Panc1 (cell line): ENCODE measurements at regions not wholly inside any gene's neighbourhood (a gene's known extent, or its start where the extent isn't known, plus 50 kb on each side); places are given as distances from the start of the nearest gene placed in this dataset.

Source experiments
- SIN3A ChIP-seq: IDR thresholded peaks from 2 replicates; pipeline ENCODE4 v1.6.1; 2012; ENCODE audit warnings: low read depth, mild to moderate bottlenecking, low read length, moderate library complexity, borderline replicate concordance; ENCODE audit not compliant: insufficient read depth
- TF ChIP-seq, protein P1 (sequence below): fragments of 450-650 bp; IDR thresholded peaks from 2 replicates; pipeline ENCODE4 v1.5.1; 2017; ENCODE audit warnings: mild to moderate bottlenecking
- TF ChIP-seq, protein P2 (sequence below), 2 experiments: IDR thresholded peaks; 2 replicates each; pipeline ENCODE4 v1.6.1; 2011 to 2012; ENCODE audit warnings: low read depth in 2 of 2, control low read depth in 1 of 2, low read length in 1 of 2, mild to moderate bottlenecking in 1 of 2, moderate library complexity in 1 of 2; ENCODE audit not compliant: insufficient read depth in 1 of 2

DNA sequence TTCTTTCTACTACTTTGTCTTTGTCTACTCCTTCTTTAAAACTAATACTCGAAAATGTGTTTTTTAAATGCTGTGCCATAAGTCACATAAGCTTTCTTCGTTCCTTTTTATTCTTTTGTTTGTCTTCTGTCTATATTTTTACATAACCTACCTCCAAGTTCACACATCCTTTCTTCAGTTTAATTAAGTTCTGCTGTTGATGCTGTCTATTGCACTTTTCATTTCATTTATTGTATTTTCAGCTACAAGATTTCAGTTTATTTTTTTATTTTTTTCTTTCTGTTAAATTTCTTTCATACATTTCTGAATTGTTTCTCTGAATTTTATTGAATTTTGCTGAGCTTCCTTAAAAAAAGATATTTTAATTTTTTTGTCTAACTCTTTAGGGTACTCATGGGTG is 878.2 kb downstream of the MAT2B start:
- TF ChIP-seq, protein P1, sequence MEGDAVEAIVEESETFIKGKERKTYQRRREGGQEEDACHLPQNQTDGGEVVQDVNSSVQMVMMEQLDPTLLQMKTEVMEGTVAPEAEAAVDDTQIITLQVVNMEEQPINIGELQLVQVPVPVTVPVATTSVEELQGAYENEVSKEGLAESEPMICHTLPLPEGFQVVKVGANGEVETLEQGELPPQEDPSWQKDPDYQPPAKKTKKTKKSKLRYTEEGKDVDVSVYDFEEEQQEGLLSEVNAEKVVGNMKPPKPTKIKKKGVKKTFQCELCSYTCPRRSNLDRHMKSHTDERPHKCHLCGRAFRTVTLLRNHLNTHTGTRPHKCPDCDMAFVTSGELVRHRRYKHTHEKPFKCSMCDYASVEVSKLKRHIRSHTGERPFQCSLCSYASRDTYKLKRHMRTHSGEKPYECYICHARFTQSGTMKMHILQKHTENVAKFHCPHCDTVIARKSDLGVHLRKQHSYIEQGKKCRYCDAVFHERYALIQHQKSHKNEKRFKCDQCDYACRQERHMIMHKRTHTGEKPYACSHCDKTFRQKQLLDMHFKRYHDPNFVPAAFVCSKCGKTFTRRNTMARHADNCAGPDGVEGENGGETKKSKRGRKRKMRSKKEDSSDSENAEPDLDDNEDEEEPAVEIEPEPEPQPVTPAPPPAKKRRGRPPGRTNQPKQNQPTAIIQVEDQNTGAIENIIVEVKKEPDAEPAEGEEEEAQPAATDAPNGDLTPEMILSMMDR, result no peak
- no peak for TF ChIP-seq SIN3A
- TF ChIP-seq, protein P2, sequence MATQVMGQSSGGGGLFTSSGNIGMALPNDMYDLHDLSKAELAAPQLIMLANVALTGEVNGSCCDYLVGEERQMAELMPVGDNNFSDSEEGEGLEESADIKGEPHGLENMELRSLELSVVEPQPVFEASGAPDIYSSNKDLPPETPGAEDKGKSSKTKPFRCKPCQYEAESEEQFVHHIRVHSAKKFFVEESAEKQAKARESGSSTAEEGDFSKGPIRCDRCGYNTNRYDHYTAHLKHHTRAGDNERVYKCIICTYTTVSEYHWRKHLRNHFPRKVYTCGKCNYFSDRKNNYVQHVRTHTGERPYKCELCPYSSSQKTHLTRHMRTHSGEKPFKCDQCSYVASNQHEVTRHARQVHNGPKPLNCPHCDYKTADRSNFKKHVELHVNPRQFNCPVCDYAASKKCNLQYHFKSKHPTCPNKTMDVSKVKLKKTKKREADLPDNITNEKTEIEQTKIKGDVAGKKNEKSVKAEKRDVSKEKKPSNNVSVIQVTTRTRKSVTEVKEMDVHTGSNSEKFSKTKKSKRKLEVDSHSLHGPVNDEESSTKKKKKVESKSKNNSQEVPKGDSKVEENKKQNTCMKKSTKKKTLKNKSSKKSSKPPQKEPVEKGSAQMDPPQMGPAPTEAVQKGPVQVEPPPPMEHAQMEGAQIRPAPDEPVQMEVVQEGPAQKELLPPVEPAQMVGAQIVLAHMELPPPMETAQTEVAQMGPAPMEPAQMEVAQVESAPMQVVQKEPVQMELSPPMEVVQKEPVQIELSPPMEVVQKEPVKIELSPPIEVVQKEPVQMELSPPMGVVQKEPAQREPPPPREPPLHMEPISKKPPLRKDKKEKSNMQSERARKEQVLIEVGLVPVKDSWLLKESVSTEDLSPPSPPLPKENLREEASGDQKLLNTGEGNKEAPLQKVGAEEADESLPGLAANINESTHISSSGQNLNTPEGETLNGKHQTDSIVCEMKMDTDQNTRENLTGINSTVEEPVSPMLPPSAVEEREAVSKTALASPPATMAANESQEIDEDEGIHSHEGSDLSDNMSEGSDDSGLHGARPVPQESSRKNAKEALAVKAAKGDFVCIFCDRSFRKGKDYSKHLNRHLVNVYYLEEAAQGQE (IDR thresholded peaks at IDR 0.05; ENCODE audit: insufficient read depth in 1 of 2, low read depth in 2 of 2, low read length in 1 of 2), result no peak
